ENCODE measurements at regions not wholly inside any gene's neighbourhood (a gene's known extent, or its start where the extent isn't known, plus 50 kb on each side); places are given as distances from the start of the nearest gene placed in this dataset.

DNA sequence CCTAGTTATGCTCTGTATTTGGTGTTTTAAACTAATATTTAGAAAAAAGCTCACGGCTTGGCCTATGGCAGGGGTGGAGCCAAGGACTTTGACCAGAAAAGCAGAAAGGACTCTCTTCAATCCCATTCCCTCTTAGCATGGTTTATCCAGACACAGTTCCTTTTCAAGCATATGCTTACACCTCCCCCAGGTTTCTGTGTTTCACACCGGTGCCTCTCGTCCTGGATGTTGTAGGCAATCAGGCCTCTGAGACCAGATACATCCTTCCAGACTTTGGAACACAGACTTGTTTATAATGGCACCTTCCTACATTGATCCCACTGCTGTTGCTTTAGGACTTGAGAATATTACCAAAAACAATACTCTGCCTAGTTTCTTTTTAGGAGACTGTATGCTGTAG, 440.5 kb upstream of the ARPP21 start:
- TF ChIP-seq, protein P1, sequence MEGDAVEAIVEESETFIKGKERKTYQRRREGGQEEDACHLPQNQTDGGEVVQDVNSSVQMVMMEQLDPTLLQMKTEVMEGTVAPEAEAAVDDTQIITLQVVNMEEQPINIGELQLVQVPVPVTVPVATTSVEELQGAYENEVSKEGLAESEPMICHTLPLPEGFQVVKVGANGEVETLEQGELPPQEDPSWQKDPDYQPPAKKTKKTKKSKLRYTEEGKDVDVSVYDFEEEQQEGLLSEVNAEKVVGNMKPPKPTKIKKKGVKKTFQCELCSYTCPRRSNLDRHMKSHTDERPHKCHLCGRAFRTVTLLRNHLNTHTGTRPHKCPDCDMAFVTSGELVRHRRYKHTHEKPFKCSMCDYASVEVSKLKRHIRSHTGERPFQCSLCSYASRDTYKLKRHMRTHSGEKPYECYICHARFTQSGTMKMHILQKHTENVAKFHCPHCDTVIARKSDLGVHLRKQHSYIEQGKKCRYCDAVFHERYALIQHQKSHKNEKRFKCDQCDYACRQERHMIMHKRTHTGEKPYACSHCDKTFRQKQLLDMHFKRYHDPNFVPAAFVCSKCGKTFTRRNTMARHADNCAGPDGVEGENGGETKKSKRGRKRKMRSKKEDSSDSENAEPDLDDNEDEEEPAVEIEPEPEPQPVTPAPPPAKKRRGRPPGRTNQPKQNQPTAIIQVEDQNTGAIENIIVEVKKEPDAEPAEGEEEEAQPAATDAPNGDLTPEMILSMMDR (IDR thresholded peaks at IDR 0.05), result no peak
- no peak for TF ChIP-seq POLR2A (IDR thresholded peaks at IDR 0.05)
